Adrenal gland (tissue), 9 donors: ENCODE measurements at regions not wholly inside any gene's neighbourhood (a gene's known extent, or its start where the extent isn't known, plus 50 kb on each side); places are given as distances from the start of the nearest gene placed in this dataset.
A peak's percentile ranks its signal among the peaks of the same experiment; 100 is the strongest.

Experiments
- DNase-seq, 7 donors: peaks; one replicate each; pipeline ENCODE4 v3.0.0-alpha.2; 2019 to 2020
- H3K27ac ChIP-seq, 5 donors: fragments of 200-600 bp; sonication (generic) in 4 of 5; 1 replicate in 3 of 5; 2 replicates in 2 of 5; pipeline versions ENCODE4 v1.5.1 to v1.8.0; 2016 to 2020; ENCODE audit warnings: mild to moderate bottlenecking in 1 of 5
- H3K27me3 ChIP-seq: fragments of 200-600 bp; 2 replicates; pipeline ENCODE4 v1.8.0; 2021
- H3K36me3 ChIP-seq, 2 donors: fragments of 200-600 bp; replicated peaks in 1 of 2; 1 replicate in 1 of 2; 2 replicates in 1 of 2; pipeline versions ENCODE4 v1.5.1 to v1.8.0; 2018 to 2022
- H3K4me1 ChIP-seq, 2 donors: fragments of 200-600 bp; replicated peaks in 1 of 2; 1 replicate in 1 of 2; 2 replicates in 1 of 2; pipeline versions ENCODE4 v1.5.1 to v1.8.0; 2018 to 2021
- H3K4me3 ChIP-seq, 4 donors: fragments of 200-600 bp; sonication (generic) in 3 of 4; one replicate each; pipeline ENCODE4 v1.5.1; 2016 to 2018
- H3K9me3 ChIP-seq, 3 donors: fragments of 200-600 bp; sonication (generic) in 1 of 3; replicated peaks in 1 of 3; 1 replicate in 2 of 3; 2 replicates in 1 of 3; pipeline versions ENCODE4 v1.5.1 to v1.8.0; 2016 to 2021
- POLR2A ChIP-seq, 2 donors: fragments of 450-650 bp; IDR thresholded peaks; one replicate each; pipeline ENCODE4 v1.6.1; 2017; ENCODE audit warnings: antibody characterized with exemption in 2 of 2, mild to moderate bottlenecking in 2 of 2, moderate library complexity in 1 of 2
- WGBS, 4 donors: extraction: QIAGEN DNeasy Blood & Tissue Kit in 2 of 4; methylation state at CpG; one replicate each; pipeline versions ENCODE4 v1.1.5 to v1.1.7; 2013 to 2017; 5-methylcytosine and 5-hydroxymethylcytosine counted together
- intact Hi-C, 2 donors: fragments of 100-400 bp; cut with DNase I; formaldehyde crosslinking; loops; one replicate each; pipeline versions ENCODE4 v1.14.1 to v1.15.0; 2022 to 2023
- TF ChIP-seq, protein P1 (sequence below), 6 experiments: fragments of 450-650 bp in 4 of 6; fragments of 200-600 bp in 2 of 6; sonication (generic) in 1 of 6; IDR thresholded peaks; 1 replicate in 5 of 6; 2 replicates in 1 of 6; pipeline versions ENCODE4 v1.5.1 to v1.8.0; 2016 to 2021; ENCODE audit warnings: antibody characterized with exemption in 6 of 6, mild to moderate bottlenecking in 2 of 6, moderate library complexity in 1 of 6
- donor health status: healthy with polysubstance abuse.
- donor health status: Bipolar disorder and iron deficiency.
- donor health status: DM: yes; HTN: yes; CAD: no.
- donor health status: DM: no; HTN: no; CAD: no.
- donor health status: DM: no; HTN: no; CAD: no.

- peaks cover 0 to 4% (median 0%) of the 10 kb centered on the region in 3 donors for H3K9me3 ChIP-seq
- H3K36me3 ChIP-seq, result no peaks in the 10 kb centered on the region
- 64 to 84% (median 82%) methylated on average over 2 of the region's 2 CpGs for WGBS, 4 donors
- H3K4me1 ChIP-seq, result no peaks in the 10 kb centered on the region
- TF ChIP-seq, protein P1, sequence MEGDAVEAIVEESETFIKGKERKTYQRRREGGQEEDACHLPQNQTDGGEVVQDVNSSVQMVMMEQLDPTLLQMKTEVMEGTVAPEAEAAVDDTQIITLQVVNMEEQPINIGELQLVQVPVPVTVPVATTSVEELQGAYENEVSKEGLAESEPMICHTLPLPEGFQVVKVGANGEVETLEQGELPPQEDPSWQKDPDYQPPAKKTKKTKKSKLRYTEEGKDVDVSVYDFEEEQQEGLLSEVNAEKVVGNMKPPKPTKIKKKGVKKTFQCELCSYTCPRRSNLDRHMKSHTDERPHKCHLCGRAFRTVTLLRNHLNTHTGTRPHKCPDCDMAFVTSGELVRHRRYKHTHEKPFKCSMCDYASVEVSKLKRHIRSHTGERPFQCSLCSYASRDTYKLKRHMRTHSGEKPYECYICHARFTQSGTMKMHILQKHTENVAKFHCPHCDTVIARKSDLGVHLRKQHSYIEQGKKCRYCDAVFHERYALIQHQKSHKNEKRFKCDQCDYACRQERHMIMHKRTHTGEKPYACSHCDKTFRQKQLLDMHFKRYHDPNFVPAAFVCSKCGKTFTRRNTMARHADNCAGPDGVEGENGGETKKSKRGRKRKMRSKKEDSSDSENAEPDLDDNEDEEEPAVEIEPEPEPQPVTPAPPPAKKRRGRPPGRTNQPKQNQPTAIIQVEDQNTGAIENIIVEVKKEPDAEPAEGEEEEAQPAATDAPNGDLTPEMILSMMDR (IDR thresholded peaks at IDR 0.05), result no peak
- no peak for TF ChIP-seq POLR2A (IDR thresholded peaks at IDR 0.05)
- DNase-seq, result no peak
- H3K27ac ChIP-seq, result no peak overlapping the region
- intact Hi-C loops, result no loop called here
- no peak overlapping the region for H3K4me3 ChIP-seq
- no peaks in the 10 kb centered on the region for H3K27me3 ChIP-seq
Measured at GRCh38 chr6:148602136-148602535, 144.7 kb upstream of the UST start.

GRCh38 chr6:148608199-148608951, 138.5 kb upstream of the UST start:
- Histone ChIP-seq H3K27ac (no peak overlapping the region), H3K27me3 (no peaks in the 10 kb centered on the region), H3K9me3 (peaks cover 0 to 4% (median 0%) of the 10 kb centered on the region in 3 donors), H3K4me1 (peaks cover 0 to 13% of the 10 kb centered on the region in 2 donors), H3K36me3 (no peaks in the 10 kb centered on the region), H3K4me3 (no peak overlapping the region)
- DNase-seq, result no peak
- TF ChIP-seq, protein P1 (IDR thresholded peaks at IDR 0.05), result peak in 5 of 6 experiments; percentile 18 to 36 (median 22)
- no peak for TF ChIP-seq POLR2A (IDR thresholded peaks at IDR 0.05)
- intact Hi-C loops, result no loop called here
- WGBS, 4 donors, result 77 to 85% (median 83%) methylated on average over 10 of the region's 10 CpGs

DNA sequence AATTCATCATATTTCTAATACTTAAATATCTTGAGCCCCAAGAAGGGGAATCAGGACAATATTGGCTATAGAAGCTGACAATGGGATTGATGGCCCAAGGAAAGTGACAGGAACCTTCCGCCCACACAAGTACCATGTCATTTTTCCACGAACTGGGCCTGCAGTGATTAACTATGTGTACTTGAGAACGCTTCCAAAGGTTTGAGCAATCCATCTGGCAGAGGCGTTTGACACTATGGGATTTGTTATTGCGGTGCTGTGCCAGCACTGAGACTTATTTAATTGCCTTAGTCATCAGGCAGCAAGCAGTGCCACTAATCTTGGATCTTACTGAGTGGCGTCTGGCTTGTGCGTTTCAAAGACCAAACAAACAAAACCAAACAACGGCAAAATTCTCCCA, 135.6 kb upstream of the UST start:
- Histone ChIP-seq H3K27ac (peak overlapping the region in 1 of 5 donors; percentile 13), H3K9me3 (no peaks in the 10 kb centered on the region), H3K4me3 (no peak overlapping the region), H3K4me1 (peaks cover 0 to 13% of the 10 kb centered on the region in 2 donors), H3K36me3 (no peaks in the 10 kb centered on the region), H3K27me3 (no peaks in the 10 kb centered on the region)
- TF ChIP-seq POLR2A (IDR thresholded peaks at IDR 0.05), result no peak
- TF ChIP-seq, protein P1 (IDR thresholded peaks at IDR 0.05), result no peak
- WGBS, 4 donors, result 38 to 51% (median 42%) methylated on average over 8 of the region's 8 CpGs
- DNase-seq, result peak; percentile 39 to 82 (median 76)
- intact Hi-C loops, result no loop called here

DNA sequence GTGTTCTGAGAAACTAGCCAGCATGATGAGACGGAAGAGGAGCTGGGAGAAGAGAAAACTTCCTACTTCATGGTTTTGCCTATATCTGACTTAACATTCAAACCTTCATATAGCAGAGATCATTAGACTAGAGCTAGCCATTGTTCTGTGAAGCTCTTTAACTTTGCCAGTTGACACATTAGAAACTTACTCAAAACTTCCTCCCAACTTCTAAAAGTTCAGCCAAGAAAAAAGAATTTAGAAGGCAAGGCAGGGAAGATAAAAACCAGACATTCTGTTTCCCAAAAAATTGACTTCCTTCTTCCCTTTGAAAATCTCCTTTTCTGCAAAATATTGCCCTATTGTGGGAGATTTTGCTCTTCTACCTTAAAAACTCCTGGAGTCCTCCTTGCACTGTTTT, 134.8 kb upstream of the UST start:
- Histone ChIP-seq H3K27ac (peak overlapping the region in 1 of 5 donors; percentile 13), H3K4me1 (peaks cover 0 to 13% of the 10 kb centered on the region in 2 donors), H3K36me3 (no peaks in the 10 kb centered on the region), H3K4me3 (no peak overlapping the region), H3K27me3 (no peaks in the 10 kb centered on the region), H3K9me3 (no peaks in the 10 kb centered on the region)
- 79 to 93% (median 86%) methylated on average over 1 of the region's 1 CpG for WGBS, 4 donors
- TF ChIP-seq, protein P1 (IDR thresholded peaks at IDR 0.05), result no peak
- no peak for TF ChIP-seq POLR2A (IDR thresholded peaks at IDR 0.05)
- DNase-seq, result no peak
- intact Hi-C loops, result no loop called here
